H1 (cell line): ENCODE measurements at regions not wholly inside any gene's neighbourhood (a gene's known extent, or its start where the extent isn't known, plus 50 kb on each side); places are given as distances from the start of the nearest gene placed in this dataset.

ENCODE experiments used
- CTCF ChIP-seq, 3 experiments: IDR thresholded peaks; 1 replicate in 2 of 3; 2 replicates in 1 of 3; pipeline versions ENCODE4 v1.5.1 to v1.6.1; 2011; ENCODE audit warnings: low read length in 3 of 3, mild to moderate bottlenecking in 3 of 3, inconsistent platforms in 2 of 3, low read depth in 1 of 3, moderate library complexity in 1 of 3; ENCODE audit not compliant: insufficient read depth in 1 of 3; ENCODE audit errors: control extremely low read depth in 1 of 3
- KDM5A ChIP-seq: fragments of 200-600 bp; IDR thresholded peaks from 2 replicates; pipeline ENCODE4 v1.7.1; 2012; ENCODE audit warnings: mild to moderate bottlenecking, low read length, inconsistent platforms, mixed read lengths
- POLR2AphosphoS5 ChIP-seq: IDR thresholded peaks from 2 replicates; pipeline ENCODE4 v1.6.1; 2011; ENCODE audit warnings: low read depth, low read length
- ZNF274 ChIP-seq: IDR thresholded peaks from 2 replicates; pipeline ENCODE4 v1.7.0; 2012; ENCODE audit warnings: low read length, borderline replicate concordance; ENCODE audit errors: extremely low read depth

- TF ChIP-seq CTCF (IDR thresholded peaks at IDR 0.05; ENCODE audit: control extremely low read depth in 1 of 3, insufficient read depth in 1 of 3, low read depth in 1 of 3, low read length in 3 of 3) (no peak), ZNF274 (no peak), POLR2AphosphoS5 (no peak), KDM5A (no peak)
Measured at GRCh38 chr9:17986595-17986994, 407.7 kb downstream of the SH3GL2 start.
